GDM1 (cell line): ENCODE measurements at regions not wholly inside any gene's neighbourhood (a gene's known extent, or its start where the extent isn't known, plus 50 kb on each side); places are given as distances from the start of the nearest gene placed in this dataset.
"Not testable (repeated sequence)": the region's sequence is repeated elsewhere in the genome, so short reads cannot be mapped to it uniquely, and the experiment has no call there.

ENCODE experiments used
- DNase-seq: peaks from one replicate; lab custom pipeline; 2025; lab: John Stamatoyannopoulos, UW

- DNase-seq = not testable (repeated sequence)
These were observed 703.7 kb upstream of the SOX11 start for GRCh38 chr2:4988444-4988843.

GRCh38 chr2:4992226-4992625 lies 700.0 kb upstream of the SOX11 start:
- DNase-seq = no peak

GRCh38 chr2:4995466-4995865 lies 696.7 kb upstream of the SOX11 start:
- DNase-seq = no peak

GRCh38 chr2:5007596-5007995 lies 684.6 kb upstream of the SOX11 start:
- no peak for DNase-seq

GRCh38 chr2:5019324-5019723 lies 672.9 kb upstream of the SOX11 start:
- no peak for DNase-seq

GRCh38 chr2:5020116-5020875 lies 671.9 kb upstream of the SOX11 start:
- DNase-seq = no peak

- DNase-seq = no peak
These were observed 671.0 kb upstream of the SOX11 start for GRCh38 chr2:5021136-5021535.

- DNase-seq = no peak
These were observed 670.1 kb upstream of the SOX11 start for GRCh38 chr2:5022061-5022460.

- not testable (repeated sequence) for DNase-seq
These were observed 669.2 kb upstream of the SOX11 start for GRCh38 chr2:5022708-5023635.

GRCh38 chr2:5026571-5027234 lies 665.5 kb upstream of the SOX11 start:
- no peak for DNase-seq

GRCh38 chr2:5035057-5035488 lies 657.1 kb upstream of the SOX11 start:
- DNase-seq = no peak

GRCh38 chr2:5036256-5036655 lies 655.9 kb upstream of the SOX11 start:
- no peak for DNase-seq

GRCh38 chr2:5039241-5039975 lies 652.8 kb upstream of the SOX11 start:
- DNase-seq = no peak

GRCh38 chr2:5040571-5040970 lies 651.6 kb upstream of the SOX11 start:
- DNase-seq = no peak

GRCh38 chr2:5041501-5041900 lies 650.7 kb upstream of the SOX11 start:
- no peak for DNase-seq

GRCh38 chr2:5042666-5043440 lies 649.3 kb upstream of the SOX11 start:
- DNase-seq = no peak

GRCh38 chr2:5051300-5051699 lies 640.9 kb upstream of the SOX11 start:
- no peak for DNase-seq

- DNase-seq = no peak
These were observed 639.3 kb upstream of the SOX11 start for GRCh38 chr2:5052905-5053304.

GRCh38 chr2:5057891-5058351 lies 634.3 kb upstream of the SOX11 start:
- no peak for DNase-seq

GRCh38 chr2:5060956-5061355 lies 631.2 kb upstream of the SOX11 start:
- DNase-seq = no peak

GRCh38 chr2:5064687-5065086 lies 627.5 kb upstream of the SOX11 start:
- no peak for DNase-seq
